HG03432 (cell line): ENCODE measurements at regions not wholly inside any gene's neighbourhood (a gene's known extent, or its start where the extent isn't known, plus 50 kb on each side); places are given as distances from the start of the nearest gene placed in this dataset.
"Not testable (repeated sequence)": the region's sequence is repeated elsewhere in the genome, so short reads cannot be mapped to it uniquely, and the experiment has no call there.

Experiments used
- ATAC-seq: cut with Tn5 transposase; IDR thresholded peaks from one replicate; pipeline ENCODE4 v1.9.1; 2021; ENCODE audit warnings: mild to moderate bottlenecking, moderate library complexity; ENCODE audit not compliant: unreplicated experiment

GRCh38 chr4:103318327-103318726, 120.2 kb upstream of the CENPE start:
- ATAC-seq, result no peak

- no peak for ATAC-seq
Measured at GRCh38 chr4:103308248-103308561, 110.1 kb upstream of the CENPE start.

GRCh38 chr4:103307453-103308247, 109.5 kb upstream of the CENPE start:
- no peak for ATAC-seq

- no peak for ATAC-seq
Measured at GRCh38 chr4:103306870-103307375, 108.8 kb upstream of the CENPE start.

GRCh38 chr4:103305355-103305754, 107.2 kb upstream of the CENPE start:
- ATAC-seq, result no peak

- ATAC-seq, result no peak
Measured at GRCh38 chr4:103303011-103303410, 104.9 kb upstream of the CENPE start.

- ATAC-seq, result no peak
Measured at GRCh38 chr4:103292959-103293358, 94.8 kb upstream of the CENPE start.

DNA sequence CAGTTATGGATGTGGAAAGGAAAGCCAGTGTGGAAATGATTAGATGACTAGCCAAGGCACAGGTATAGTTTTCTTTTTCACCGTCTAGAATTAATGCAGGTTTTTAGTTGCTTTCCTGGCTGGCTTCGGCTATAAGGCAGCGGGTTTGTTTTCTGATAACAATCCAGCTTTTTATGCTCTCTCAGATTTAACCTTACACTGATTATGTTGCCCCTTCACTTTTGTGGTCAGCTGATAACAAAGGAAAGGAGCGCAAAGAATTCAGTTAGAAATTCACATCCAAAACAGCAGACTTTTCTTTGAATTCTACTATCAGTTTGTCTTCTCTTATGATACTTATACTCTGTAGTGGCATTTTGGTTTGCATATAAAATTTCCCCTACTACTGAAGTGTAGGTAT, 94.2 kb upstream of the CENPE start:
- ATAC-seq, result no peak

- ATAC-seq, result no peak
Measured at GRCh38 chr4:103289186-103289585, 91.0 kb upstream of the CENPE start.

DNA sequence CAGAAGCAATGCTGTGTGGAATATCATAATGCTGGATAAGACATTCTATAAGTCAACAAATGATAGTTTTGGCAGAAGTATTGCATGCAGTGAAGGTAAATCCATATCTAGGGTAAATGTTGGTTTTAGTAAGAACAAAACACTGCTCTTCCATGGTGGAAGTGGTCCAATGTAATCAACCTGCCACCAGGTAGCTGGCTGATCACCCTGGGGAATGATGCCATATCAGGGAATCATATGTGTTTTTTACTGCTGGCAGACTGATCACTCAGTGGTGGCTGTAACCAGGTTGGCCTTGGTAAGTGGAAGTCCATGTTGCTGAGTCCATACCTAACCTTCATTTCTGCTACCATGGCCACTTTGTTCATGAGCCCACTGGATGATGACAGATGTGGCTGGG, 74.0 kb upstream of the CENPE start:
- ATAC-seq, result no peak

- no peak for ATAC-seq
Measured at GRCh38 chr4:103268746-103269145, 70.6 kb upstream of the CENPE start.

- no peak for ATAC-seq
Measured at GRCh38 chr4:103264905-103265304, 66.8 kb upstream of the CENPE start.

DNA sequence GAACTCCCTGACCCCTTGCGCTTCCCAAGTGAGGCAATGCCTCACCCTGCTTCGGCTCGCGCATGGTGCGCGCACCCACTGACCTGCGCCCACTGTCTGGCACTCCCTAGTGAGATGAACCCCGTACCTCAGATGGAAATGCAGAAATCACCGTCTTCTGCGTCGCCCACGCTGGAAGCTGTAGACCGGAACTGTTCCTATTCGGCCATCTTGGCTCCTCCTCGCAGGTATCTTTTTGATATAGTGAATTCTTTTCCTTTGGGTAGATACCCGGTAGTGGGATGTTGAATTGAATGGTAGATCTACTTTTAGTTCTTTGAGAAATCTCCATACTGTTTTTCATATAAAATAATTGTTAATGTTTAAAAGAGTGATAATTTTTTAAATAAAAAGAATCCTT, 57.9 kb upstream of the CENPE start:
- ATAC-seq, result not testable (repeated sequence)
